ENCODE measurements at regions not wholly inside any gene's neighbourhood (a gene's known extent, or its start where the extent isn't known, plus 50 kb on each side); places are given as distances from the start of the nearest gene placed in this dataset.

- no peak for DNase-seq
- H3K36me3 ChIP-seq (ENCODE audit: control insufficient read depth, insufficient read depth, low read length), result no peaks in the 10 kb centered on the region
- H3K27me3 ChIP-seq (ENCODE audit: control insufficient read depth, insufficient read depth, low read length), result no peaks in the 10 kb centered on the region
- no peak overlapping the region for H3K4me3 ChIP-seq (ENCODE audit: low read length)
- WGBS (ENCODE audit: insufficient coverage), result no CpG with 5 or more reads among the region's 2 CpGs
- no peaks in the 10 kb centered on the region for H3K4me1 ChIP-seq (ENCODE audit: control insufficient read depth, insufficient read depth, low read length)
- no peaks in the 10 kb centered on the region for H3K9me3 ChIP-seq (replicated peaks; ENCODE audit: control insufficient read depth, low read depth, low read length)
- H3K27ac ChIP-seq (ENCODE audit: low read length), result no peak overlapping the region
Measured at GRCh38 chr2:146949400-146949799, 895.4 kb upstream of the ACVR2A start.

DNA sequence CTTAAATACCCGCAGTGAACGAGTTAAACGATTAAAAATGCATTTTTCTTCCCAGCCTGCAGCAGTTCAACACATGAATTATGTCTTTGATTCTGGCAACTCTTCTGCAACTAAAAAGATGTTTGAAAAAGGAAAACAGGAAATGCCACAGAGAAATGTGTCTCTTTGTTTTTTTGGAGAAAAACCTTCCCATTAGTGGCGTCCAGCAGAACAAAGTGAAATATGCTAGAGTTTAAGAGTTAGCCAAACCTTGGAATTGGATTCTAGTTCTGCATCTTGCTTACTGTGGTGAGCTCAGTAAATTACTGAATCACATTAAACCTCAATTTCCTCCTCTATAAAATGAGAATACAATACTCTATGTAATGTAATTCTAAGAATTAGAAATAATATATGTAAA lies 900.2 kb upstream of the ACVR2A start:
- Histone ChIP-seq H3K27ac (ENCODE audit: low read length) (no peak overlapping the region), H3K9me3 (replicated peaks; ENCODE audit: control insufficient read depth, low read depth, low read length) (no peaks in the 10 kb centered on the region), H3K4me3 (ENCODE audit: low read length) (no peak overlapping the region), H3K27me3 (ENCODE audit: control insufficient read depth, insufficient read depth, low read length) (no peaks in the 10 kb centered on the region), H3K36me3 (ENCODE audit: control insufficient read depth, insufficient read depth, low read length) (no peaks in the 10 kb centered on the region), H3K4me1 (ENCODE audit: control insufficient read depth, insufficient read depth, low read length) (peaks cover 2% of the 10 kb centered on the region)
- no peak for DNase-seq
- 80% methylated on average over 1 of the region's 4 CpGs for WGBS (ENCODE audit: insufficient coverage)

- peak; percentile 71 for DNase-seq
- Histone ChIP-seq H3K27me3 (ENCODE audit: control insufficient read depth, insufficient read depth, low read length) (no peaks in the 10 kb centered on the region), H3K4me3 (ENCODE audit: low read length) (no peak overlapping the region), H3K4me1 (ENCODE audit: control insufficient read depth, insufficient read depth, low read length) (peaks cover 2% of the 10 kb centered on the region), H3K27ac (ENCODE audit: low read length) (peak overlapping the region; percentile 16), H3K36me3 (ENCODE audit: control insufficient read depth, insufficient read depth, low read length) (no peaks in the 10 kb centered on the region), H3K9me3 (replicated peaks; ENCODE audit: control insufficient read depth, low read depth, low read length) (no peaks in the 10 kb centered on the region)
- no CpG with 5 or more reads among the region's 5 CpGs for WGBS (ENCODE audit: insufficient coverage)
Measured at GRCh38 chr2:146939991-146940685, 904.7 kb upstream of the ACVR2A start.

DNA sequence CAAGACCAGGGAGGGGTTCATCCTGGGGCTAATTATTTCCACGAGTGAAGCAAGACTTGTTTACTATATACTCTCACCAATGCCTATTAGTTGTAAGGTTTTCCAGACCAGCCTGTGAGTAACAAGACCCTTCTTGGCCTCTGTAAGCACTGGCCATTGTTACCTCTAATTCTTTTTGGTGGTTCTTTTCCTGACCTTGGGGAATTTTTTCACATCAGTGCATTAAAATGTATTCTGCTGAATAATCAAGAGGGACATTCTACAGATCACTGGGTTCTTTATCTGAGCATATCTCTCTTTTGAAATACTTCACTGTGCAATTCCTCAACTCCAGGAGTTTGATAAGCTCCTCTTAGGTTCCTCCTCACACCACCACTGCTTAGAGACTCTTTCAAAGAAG lies 909.9 kb upstream of the ACVR2A start:
- no peak overlapping the region for H3K4me3 ChIP-seq (ENCODE audit: low read length)
- H3K36me3 ChIP-seq (ENCODE audit: control insufficient read depth, insufficient read depth, low read length), result no peaks in the 10 kb centered on the region
- no peaks in the 10 kb centered on the region for H3K4me1 ChIP-seq (ENCODE audit: control insufficient read depth, insufficient read depth, low read length)
- no peak overlapping the region for H3K27ac ChIP-seq (ENCODE audit: low read length)
- peaks cover 4% of the 10 kb centered on the region for H3K9me3 ChIP-seq (replicated peaks; ENCODE audit: control insufficient read depth, low read depth, low read length)
- no CpG with 5 or more reads among the region's 1 CpG for WGBS (ENCODE audit: insufficient coverage)
- H3K27me3 ChIP-seq (ENCODE audit: control insufficient read depth, insufficient read depth, low read length), result no peaks in the 10 kb centered on the region
- DNase-seq, result no peak

DNA sequence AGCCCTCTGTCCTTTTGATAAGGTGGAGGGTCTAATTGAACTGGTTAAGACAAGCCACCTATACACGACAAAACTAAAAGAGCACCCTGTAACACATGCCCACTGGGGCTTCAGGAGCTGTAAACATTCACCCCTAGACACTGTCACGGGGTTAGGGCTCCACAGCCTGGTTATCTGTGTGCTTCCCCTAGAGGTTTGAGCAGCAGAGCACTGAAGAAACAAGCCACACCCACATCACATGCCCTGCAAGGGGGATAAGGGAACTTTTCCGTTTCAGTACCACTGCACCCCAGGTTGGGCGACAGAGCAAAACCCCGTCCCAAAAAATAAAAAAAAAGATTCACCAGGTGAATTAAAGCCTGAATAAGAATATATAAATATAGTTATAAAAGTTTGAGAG lies 913.7 kb upstream of the ACVR2A start:
- H3K9me3 ChIP-seq (replicated peaks; ENCODE audit: control insufficient read depth, low read depth, low read length), result peaks cover 4% of the 10 kb centered on the region
- no peaks in the 10 kb centered on the region for H3K4me1 ChIP-seq (ENCODE audit: control insufficient read depth, insufficient read depth, low read length)
- no CpG with 5 or more reads among the region's 5 CpGs for WGBS (ENCODE audit: insufficient coverage)

DNA sequence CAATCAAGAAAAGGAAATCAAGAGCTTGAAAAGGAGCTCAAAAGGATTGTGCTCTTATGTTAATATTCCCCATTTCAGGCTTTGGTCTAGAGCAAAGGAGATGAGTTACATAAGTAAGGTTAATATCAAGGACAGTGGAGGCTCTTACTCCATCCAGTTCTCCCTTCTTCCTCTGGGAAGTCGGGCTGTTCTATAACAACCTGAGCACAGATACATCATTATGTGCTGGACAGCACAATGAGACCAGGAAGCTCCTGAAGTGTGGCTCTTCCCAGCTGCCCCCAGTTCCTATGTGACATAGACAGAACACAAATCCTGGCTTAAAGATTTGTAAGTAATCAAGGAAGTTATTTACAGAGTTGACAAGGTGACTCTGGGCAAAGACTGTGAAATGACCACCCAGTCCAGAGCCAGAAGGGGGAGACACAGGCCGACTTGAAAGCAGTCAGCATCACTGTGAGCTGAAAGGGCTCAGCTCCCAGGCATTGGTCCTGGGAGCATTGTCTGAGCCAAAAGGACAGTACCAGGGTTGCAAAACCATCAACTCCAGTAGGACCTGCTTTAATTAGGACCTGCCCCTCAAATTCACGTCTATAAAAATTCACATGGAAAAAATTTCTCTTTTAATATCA lies 917.6 kb upstream of the ACVR2A start:
- Histone ChIP-seq H3K36me3 (ENCODE audit: control insufficient read depth, insufficient read depth, low read length) (no peaks in the 10 kb centered on the region), H3K27me3 (ENCODE audit: control insufficient read depth, insufficient read depth, low read length) (no peaks in the 10 kb centered on the region), H3K4me3 (ENCODE audit: low read length) (no peak overlapping the region), H3K27ac (ENCODE audit: low read length) (no peak overlapping the region), H3K4me1 (ENCODE audit: control insufficient read depth, insufficient read depth, low read length) (no peaks in the 10 kb centered on the region), H3K9me3 (replicated peaks; ENCODE audit: control insufficient read depth, low read depth, low read length) (no peaks in the 10 kb centered on the region)
- DNase-seq, result peak; percentile 67
- WGBS (ENCODE audit: insufficient coverage), result 9% methylated on average over 1 of the region's 3 CpGs

More for the DNA sequence above, 913.7 kb upstream of the ACVR2A start:
- no peaks in the 10 kb centered on the region for H3K27me3 ChIP-seq (ENCODE audit: control insufficient read depth, insufficient read depth, low read length)
- H3K4me3 ChIP-seq (ENCODE audit: low read length), result no peak overlapping the region
- no peak for DNase-seq
- H3K27ac ChIP-seq (ENCODE audit: low read length), result no peak overlapping the region
- H3K36me3 ChIP-seq (ENCODE audit: control insufficient read depth, insufficient read depth, low read length), result no peaks in the 10 kb centered on the region

- no peaks in the 10 kb centered on the region for H3K36me3 ChIP-seq (ENCODE audit: control insufficient read depth, insufficient read depth, low read length)
- no peaks in the 10 kb centered on the region for H3K9me3 ChIP-seq (replicated peaks; ENCODE audit: control insufficient read depth, low read depth, low read length)
- no peak overlapping the region for H3K27ac ChIP-seq (ENCODE audit: low read length)
- no peak overlapping the region for H3K4me3 ChIP-seq (ENCODE audit: low read length)
- peaks cover 2% of the 10 kb centered on the region for H3K4me1 ChIP-seq (ENCODE audit: control insufficient read depth, insufficient read depth, low read length)
- WGBS (ENCODE audit: insufficient coverage), result no CpG with 5 or more reads among the region's 2 CpGs
- DNase-seq, result no peak
- H3K27me3 ChIP-seq (ENCODE audit: control insufficient read depth, insufficient read depth, low read length), result no peaks in the 10 kb centered on the region
Measured at GRCh38 chr2:146918280-146918679, 926.5 kb upstream of the ACVR2A start.

DNA sequence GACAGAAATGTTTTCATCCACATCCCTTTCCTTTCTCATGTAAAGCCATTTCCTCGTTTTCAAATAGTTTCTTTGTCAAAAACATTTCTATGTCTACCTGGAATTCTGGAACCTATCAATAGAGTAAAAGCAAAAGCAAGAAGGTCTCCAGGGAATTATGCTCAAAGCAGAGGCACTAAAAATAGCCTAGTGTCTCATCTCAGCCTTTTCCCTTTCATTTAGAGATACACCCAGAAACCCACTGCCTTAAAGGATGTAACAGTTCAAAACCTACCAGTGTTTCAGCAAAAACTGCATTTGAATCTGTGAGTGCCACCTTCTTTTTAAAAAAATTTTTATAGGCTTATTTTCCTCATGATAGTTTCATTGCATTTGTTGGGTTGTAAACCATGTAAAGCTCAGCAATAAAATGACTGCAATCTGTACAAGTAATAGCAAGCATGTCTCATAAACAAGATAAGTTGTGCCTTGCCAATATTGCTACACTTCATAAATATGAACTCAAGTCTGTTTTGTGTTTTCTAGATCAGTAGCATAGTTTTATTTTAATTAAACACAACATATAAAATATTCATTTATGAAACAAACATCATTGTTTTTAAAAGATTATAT lies 927.3 kb upstream of the ACVR2A start:
- Histone ChIP-seq H3K27me3 (ENCODE audit: control insufficient read depth, insufficient read depth, low read length) (no peaks in the 10 kb centered on the region), H3K9me3 (replicated peaks; ENCODE audit: control insufficient read depth, low read depth, low read length) (no peaks in the 10 kb centered on the region), H3K36me3 (ENCODE audit: control insufficient read depth, insufficient read depth, low read length) (no peaks in the 10 kb centered on the region), H3K4me3 (ENCODE audit: low read length) (no peak overlapping the region), H3K4me1 (ENCODE audit: control insufficient read depth, insufficient read depth, low read length) (peaks cover 2% of the 10 kb centered on the region), H3K27ac (ENCODE audit: low read length) (no peak overlapping the region)
- no peak for DNase-seq
- no CpG with 5 or more reads among the region's 1 CpG for WGBS (ENCODE audit: insufficient coverage)

DNA sequence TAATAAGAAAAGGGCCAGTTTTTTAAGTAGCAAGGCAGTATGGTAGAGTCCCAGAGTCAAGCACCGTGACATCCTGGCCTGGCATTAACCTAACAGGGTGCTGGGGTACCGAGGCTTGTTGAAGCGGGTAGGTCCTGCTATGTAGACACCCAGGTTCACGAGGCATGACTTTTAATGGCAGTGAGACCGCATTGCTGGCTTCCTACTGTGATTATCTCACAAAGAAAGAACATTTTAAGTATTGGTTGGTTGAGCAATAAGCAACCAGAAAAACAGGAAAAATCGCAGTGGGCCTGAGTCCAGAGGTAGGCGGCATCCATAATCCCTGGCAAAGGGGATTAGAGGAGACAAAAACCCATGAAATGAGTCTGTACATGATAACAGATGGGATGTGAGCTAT lies 927.9 kb upstream of the ACVR2A start:
- Histone ChIP-seq H3K4me3 (ENCODE audit: low read length) (no peak overlapping the region), H3K27ac (ENCODE audit: low read length) (no peak overlapping the region), H3K27me3 (ENCODE audit: control insufficient read depth, insufficient read depth, low read length) (no peaks in the 10 kb centered on the region), H3K9me3 (replicated peaks; ENCODE audit: control insufficient read depth, low read depth, low read length) (no peaks in the 10 kb centered on the region), H3K4me1 (ENCODE audit: control insufficient read depth, insufficient read depth, low read length) (peaks cover 2% of the 10 kb centered on the region), H3K36me3 (ENCODE audit: control insufficient read depth, insufficient read depth, low read length) (no peaks in the 10 kb centered on the region)
- 81% methylated on average over 3 of the region's 7 CpGs for WGBS (ENCODE audit: insufficient coverage)
- no peak for DNase-seq

- Histone ChIP-seq H3K27ac (ENCODE audit: low read length) (no peak overlapping the region), H3K4me3 (ENCODE audit: low read length) (no peak overlapping the region), H3K36me3 (ENCODE audit: control insufficient read depth, insufficient read depth, low read length) (no peaks in the 10 kb centered on the region), H3K27me3 (ENCODE audit: control insufficient read depth, insufficient read depth, low read length) (no peaks in the 10 kb centered on the region), H3K4me1 (ENCODE audit: control insufficient read depth, insufficient read depth, low read length) (peaks cover 2% of the 10 kb centered on the region), H3K9me3 (replicated peaks; ENCODE audit: control insufficient read depth, low read depth, low read length) (no peaks in the 10 kb centered on the region)
- WGBS (ENCODE audit: insufficient coverage), result 96% methylated on average over 2 of the region's 3 CpGs
- no peak for DNase-seq
Measured at GRCh38 chr2:146913476-146913875, 931.4 kb upstream of the ACVR2A start.

Data from muscle of leg (tissue), 3 donors.